Sigmoid colon (tissue), 4 donors: ENCODE measurements at regions not wholly inside any gene's neighbourhood (a gene's known extent, or its start where the extent isn't known, plus 50 kb on each side); places are given as distances from the start of the nearest gene placed in this dataset.

Experiments
- EP300 ChIP-seq, 4 donors: sonication (generic); formaldehyde crosslinking; IDR thresholded peaks; one replicate each; pipeline ENCODE4 v1.6.1; 2017; ENCODE audit warnings: antibody characterized with exemption in 4 of 4
- POLR2A ChIP-seq, 2 donors: fragments of 450-650 bp; IDR thresholded peaks; one replicate each; pipeline ENCODE4 v1.6.1; 2016; ENCODE audit warnings: antibody characterized with exemption in 2 of 2, mild to moderate bottlenecking in 2 of 2, moderate library complexity in 2 of 2
- POLR2AphosphoS5 ChIP-seq, 4 donors: sonication (generic); formaldehyde crosslinking; IDR thresholded peaks; one replicate each; pipeline ENCODE4 v1.6.1; 2017; ENCODE audit warnings: antibody characterized with exemption in 4 of 4
- TF ChIP-seq, protein P1 (sequence below), 4 experiments: fragments of 450-650 bp in 3 of 4; fragments of 200-600 bp in 1 of 4; IDR thresholded peaks; one replicate each; pipeline ENCODE4 v1.5.1; 2016 to 2019; ENCODE audit warnings: antibody characterized with exemption in 4 of 4, mild to moderate bottlenecking in 3 of 4, moderate library complexity in 2 of 4

DNA sequence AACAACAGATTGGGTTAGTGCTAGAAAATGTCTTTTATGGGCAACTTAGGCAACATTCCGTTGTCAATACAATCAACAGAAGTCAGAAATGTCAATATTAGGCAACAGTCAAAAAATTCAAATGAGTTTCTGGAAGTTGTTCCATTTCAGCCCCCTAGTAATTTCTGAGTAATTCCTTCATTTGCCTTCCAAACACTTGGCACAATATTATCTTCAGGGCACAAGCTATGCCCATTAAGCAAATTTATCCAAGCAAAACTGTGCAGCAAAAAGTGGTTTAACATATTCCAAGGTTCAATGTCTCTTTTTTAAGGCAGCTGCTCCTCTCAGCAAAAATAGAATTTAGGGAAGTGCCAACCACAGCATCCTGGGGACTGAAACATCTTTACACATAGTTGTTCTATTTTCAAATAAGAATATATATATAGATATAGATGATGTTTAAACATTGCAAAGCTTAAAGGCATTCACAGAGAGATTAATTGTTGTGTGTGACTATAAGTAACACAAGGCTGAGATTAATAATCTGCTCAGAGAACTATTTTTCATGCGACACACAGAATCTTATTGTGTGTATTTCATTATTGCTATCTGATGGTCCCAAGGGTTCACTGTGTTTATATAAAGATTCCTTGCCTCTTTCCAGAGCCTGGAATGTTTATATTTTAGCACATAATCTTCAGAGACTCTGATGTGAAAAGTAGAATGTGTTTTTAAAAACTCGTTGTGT, 75.2 kb upstream of the ADTRP start:
- TF ChIP-seq, protein P1, sequence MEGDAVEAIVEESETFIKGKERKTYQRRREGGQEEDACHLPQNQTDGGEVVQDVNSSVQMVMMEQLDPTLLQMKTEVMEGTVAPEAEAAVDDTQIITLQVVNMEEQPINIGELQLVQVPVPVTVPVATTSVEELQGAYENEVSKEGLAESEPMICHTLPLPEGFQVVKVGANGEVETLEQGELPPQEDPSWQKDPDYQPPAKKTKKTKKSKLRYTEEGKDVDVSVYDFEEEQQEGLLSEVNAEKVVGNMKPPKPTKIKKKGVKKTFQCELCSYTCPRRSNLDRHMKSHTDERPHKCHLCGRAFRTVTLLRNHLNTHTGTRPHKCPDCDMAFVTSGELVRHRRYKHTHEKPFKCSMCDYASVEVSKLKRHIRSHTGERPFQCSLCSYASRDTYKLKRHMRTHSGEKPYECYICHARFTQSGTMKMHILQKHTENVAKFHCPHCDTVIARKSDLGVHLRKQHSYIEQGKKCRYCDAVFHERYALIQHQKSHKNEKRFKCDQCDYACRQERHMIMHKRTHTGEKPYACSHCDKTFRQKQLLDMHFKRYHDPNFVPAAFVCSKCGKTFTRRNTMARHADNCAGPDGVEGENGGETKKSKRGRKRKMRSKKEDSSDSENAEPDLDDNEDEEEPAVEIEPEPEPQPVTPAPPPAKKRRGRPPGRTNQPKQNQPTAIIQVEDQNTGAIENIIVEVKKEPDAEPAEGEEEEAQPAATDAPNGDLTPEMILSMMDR (IDR thresholded peaks at IDR 0.05): no peak
- TF ChIP-seq POLR2A (IDR thresholded peaks at IDR 0.05): no peak
- no peak for TF ChIP-seq POLR2AphosphoS5 (IDR thresholded peaks at IDR 0.05)
- TF ChIP-seq EP300 (IDR thresholded peaks at IDR 0.05): no peak
